Activated naive CD8-positive, alpha-beta T cell (primary cell): ENCODE measurements at regions not wholly inside any gene's neighbourhood (a gene's known extent, or its start where the extent isn't known, plus 50 kb on each side); places are given as distances from the start of the nearest gene placed in this dataset.
"Not testable (repeated sequence)": the region's sequence is repeated elsewhere in the genome, so short reads cannot be mapped to it uniquely, and the experiment has no call there.

Experiments used
- H3K27ac Mint-ChIP-seq: one replicate; pipeline ENCODE4 v1.8.0; 2021; ENCODE audit warnings: mixed read lengths
- H3K27me3 Mint-ChIP-seq: one replicate; pipeline ENCODE4 v1.8.0; 2021; ENCODE audit warnings: mixed read lengths
- H3K36me3 Mint-ChIP-seq: one replicate; pipeline ENCODE4 v1.8.0; 2021; ENCODE audit warnings: mixed read lengths
- H3K4me1 Mint-ChIP-seq: one replicate; pipeline ENCODE4 v1.8.0; 2021; ENCODE audit warnings: low read depth, mixed read lengths
- H3K4me3 Mint-ChIP-seq: one replicate; pipeline ENCODE4 v1.8.0; 2021; ENCODE audit warnings: mild to moderate bottlenecking, mixed read lengths
- H3K9me3 Mint-ChIP-seq: one replicate; pipeline ENCODE4 v1.8.0; 2021; ENCODE audit warnings: low read depth, mixed read lengths

GRCh38 chr11:16526947-16527346, 170.6 kb upstream of the SOX6 start:
- peaks cover 4% of the 10 kb centered on the region for H3K9me3 Mint-ChIP-seq
- no peaks in the 10 kb centered on the region for H3K4me1 Mint-ChIP-seq
- H3K36me3 Mint-ChIP-seq, result no peaks in the 10 kb centered on the region
- no peaks in the 10 kb centered on the region for H3K27me3 Mint-ChIP-seq
- no peak overlapping the region for H3K4me3 Mint-ChIP-seq
- no peak overlapping the region for H3K27ac Mint-ChIP-seq

GRCh38 chr11:16520713-16521112, 164.4 kb upstream of the SOX6 start:
- H3K9me3 Mint-ChIP-seq, H3K27ac Mint-ChIP-seq, H3K36me3 Mint-ChIP-seq, H3K4me3 Mint-ChIP-seq, H3K4me1 Mint-ChIP-seq, H3K27me3 Mint-ChIP-seq: not testable (repeated sequence)

GRCh38 chr11:16512899-16513241, 156.5 kb upstream of the SOX6 start:
- H3K27me3 Mint-ChIP-seq, result no peaks in the 10 kb centered on the region
- H3K4me3 Mint-ChIP-seq, result no peak overlapping the region
- H3K36me3 Mint-ChIP-seq, result no peaks in the 10 kb centered on the region
- H3K9me3 Mint-ChIP-seq, result peaks cover 3% of the 10 kb centered on the region
- H3K4me1 Mint-ChIP-seq, result no peaks in the 10 kb centered on the region
- no peak overlapping the region for H3K27ac Mint-ChIP-seq

DNA sequence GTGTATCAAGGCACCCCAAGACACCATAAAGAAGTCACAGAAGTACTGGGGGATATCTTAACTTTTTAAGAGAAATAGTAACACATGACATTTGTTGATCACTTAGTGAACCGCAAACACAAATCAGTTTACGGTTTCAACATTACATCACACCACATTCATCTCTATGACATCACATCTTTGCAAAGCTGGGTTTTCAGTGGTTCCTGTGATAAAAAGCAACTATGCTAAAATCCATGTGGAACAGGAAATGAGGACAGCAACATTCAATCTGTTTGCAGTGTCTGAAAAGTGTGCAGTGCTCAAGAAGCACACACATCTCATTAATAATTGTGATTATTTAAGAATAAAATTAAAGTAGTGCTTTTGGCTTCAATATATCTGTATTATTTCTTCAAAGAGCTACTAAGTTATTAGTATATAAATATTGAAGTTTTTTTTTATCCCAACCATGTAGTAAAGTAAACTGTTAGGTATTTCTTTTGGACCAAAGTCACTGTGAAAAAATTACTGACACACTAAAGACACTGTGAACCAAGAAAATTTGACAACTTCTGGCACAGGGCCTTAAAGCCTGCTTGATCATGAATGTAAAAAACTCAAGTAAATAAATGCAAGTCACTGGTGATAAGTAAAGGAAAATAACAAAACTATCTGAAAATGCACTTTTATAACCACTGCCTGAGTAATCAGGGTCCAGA, 156.0 kb upstream of the SOX6 start:
- Mint-ChIP-seq H3K4me1 (no peaks in the 10 kb centered on the region), H3K27me3 (no peaks in the 10 kb centered on the region), H3K9me3 (peaks cover 3% of the 10 kb centered on the region), H3K27ac (no peak overlapping the region), H3K4me3 (no peak overlapping the region), H3K36me3 (no peaks in the 10 kb centered on the region)

GRCh38 chr11:16511116-16512114, 155.1 kb upstream of the SOX6 start:
- H3K4me1 Mint-ChIP-seq, result no peaks in the 10 kb centered on the region

DNA sequence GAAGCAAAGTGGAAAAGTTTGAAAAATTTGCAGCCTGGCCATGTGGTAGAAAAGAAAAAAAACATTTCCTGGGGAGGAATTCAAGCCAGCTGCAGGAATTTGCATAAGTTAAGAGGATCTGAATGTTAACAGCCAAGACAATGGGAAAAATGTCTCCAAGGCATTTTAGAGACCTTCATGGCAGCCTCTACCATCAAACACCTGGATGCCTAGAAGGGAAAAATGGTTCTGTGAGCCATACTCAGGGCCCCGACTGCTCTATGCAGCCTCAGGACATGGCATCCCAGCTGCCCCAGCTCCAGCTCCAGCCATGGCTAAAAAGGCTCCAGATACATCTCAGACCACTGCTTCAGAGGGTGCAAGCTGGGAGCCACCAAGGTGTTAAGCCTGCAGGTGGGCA, 149.1 kb upstream of the SOX6 start:
- no peaks in the 10 kb centered on the region for H3K4me1 Mint-ChIP-seq
- H3K27me3 Mint-ChIP-seq, result no peaks in the 10 kb centered on the region
- H3K27ac Mint-ChIP-seq, result no peak overlapping the region
- H3K36me3 Mint-ChIP-seq, result no peaks in the 10 kb centered on the region
- H3K9me3 Mint-ChIP-seq, result peaks cover 29% of the 10 kb centered on the region
- no peak overlapping the region for H3K4me3 Mint-ChIP-seq

More at GRCh38 chr11:16511116-16512114, 155.1 kb upstream of the SOX6 start:
- H3K36me3 Mint-ChIP-seq, result no peaks in the 10 kb centered on the region
- no peaks in the 10 kb centered on the region for H3K27me3 Mint-ChIP-seq
- peaks cover 8% of the 10 kb centered on the region for H3K9me3 Mint-ChIP-seq
- H3K4me3 Mint-ChIP-seq, result no peak overlapping the region
- no peak overlapping the region for H3K27ac Mint-ChIP-seq

- not testable (repeated sequence) for H3K4me1 Mint-ChIP-seq, H3K27me3 Mint-ChIP-seq, H3K4me3 Mint-ChIP-seq, H3K36me3 Mint-ChIP-seq, H3K27ac Mint-ChIP-seq
- peaks cover 30% of the 10 kb centered on the region for H3K9me3 Mint-ChIP-seq
Measured at GRCh38 chr11:16503891-16504290, 147.5 kb upstream of the SOX6 start.

GRCh38 chr11:16494918-16495691, 138.8 kb upstream of the SOX6 start:
- Mint-ChIP-seq H3K27me3 (no peaks in the 10 kb centered on the region), H3K27ac (no peak overlapping the region), H3K36me3 (no peaks in the 10 kb centered on the region)

GRCh38 chr11:16484434-16484833, 128.1 kb upstream of the SOX6 start:
- no peak overlapping the region for H3K27ac Mint-ChIP-seq
- H3K9me3 Mint-ChIP-seq, result no peaks in the 10 kb centered on the region
- no peaks in the 10 kb centered on the region for H3K27me3 Mint-ChIP-seq
- no peak overlapping the region for H3K4me3 Mint-ChIP-seq
- H3K4me1 Mint-ChIP-seq, result no peaks in the 10 kb centered on the region
- no peaks in the 10 kb centered on the region for H3K36me3 Mint-ChIP-seq

More at GRCh38 chr11:16494918-16495691, 138.8 kb upstream of the SOX6 start:
- peaks cover 11% of the 10 kb centered on the region for H3K9me3 Mint-ChIP-seq
- no peak overlapping the region for H3K4me3 Mint-ChIP-seq
- no peaks in the 10 kb centered on the region for H3K4me1 Mint-ChIP-seq

DNA sequence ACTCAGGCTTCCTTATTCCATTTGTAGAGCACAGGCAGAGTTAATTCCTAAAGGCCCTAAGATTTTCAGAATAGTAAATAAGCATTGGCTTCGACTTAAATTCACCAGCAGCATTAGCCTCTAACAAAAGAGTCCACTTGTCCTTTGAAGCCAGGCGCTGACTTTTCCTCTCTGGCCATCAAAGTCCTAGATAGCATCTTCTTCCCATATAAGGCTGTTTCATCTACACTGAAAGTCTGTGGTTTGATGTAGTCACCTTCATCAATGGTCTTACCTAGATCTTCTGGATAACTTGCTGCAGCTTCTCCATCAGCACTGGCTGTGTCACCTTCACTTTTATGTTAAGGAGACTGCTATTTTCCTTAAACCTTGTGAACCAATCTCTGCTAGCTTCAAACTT, 118.3 kb upstream of the SOX6 start:
- Mint-ChIP-seq H3K4me1 (no peaks in the 10 kb centered on the region), H3K9me3 (peaks cover 6% of the 10 kb centered on the region), H3K36me3 (no peaks in the 10 kb centered on the region), H3K27ac (no peak overlapping the region), H3K4me3 (no peak overlapping the region), H3K27me3 (no peaks in the 10 kb centered on the region)

DNA sequence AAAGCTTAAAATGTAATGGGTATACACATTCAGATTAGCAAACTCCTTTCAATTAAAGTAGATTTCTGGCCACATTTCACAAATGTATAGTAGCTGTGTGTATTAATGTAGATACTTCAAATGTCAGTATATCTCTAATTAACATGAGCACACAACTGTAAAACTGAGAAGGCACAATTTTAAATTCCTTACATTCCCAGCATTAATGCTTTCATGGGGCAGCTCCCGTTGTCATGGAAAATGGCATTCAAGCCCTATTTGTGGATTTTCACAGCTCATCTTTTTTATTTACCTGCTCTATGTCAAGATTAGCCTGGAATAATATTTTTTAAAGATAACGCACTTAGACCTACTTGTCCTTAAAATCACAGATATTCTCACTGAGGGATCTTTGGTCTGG, 113.6 kb upstream of the SOX6 start:
- Mint-ChIP-seq H3K36me3 (no peaks in the 10 kb centered on the region), H3K27me3 (no peaks in the 10 kb centered on the region), H3K4me1 (no peaks in the 10 kb centered on the region), H3K27ac (no peak overlapping the region), H3K9me3 (peaks cover 8% of the 10 kb centered on the region), H3K4me3 (no peak overlapping the region)

GRCh38 chr11:16468735-16469453, 112.5 kb upstream of the SOX6 start:
- peaks cover 3% of the 10 kb centered on the region for H3K9me3 Mint-ChIP-seq
- H3K4me3 Mint-ChIP-seq, result no peak overlapping the region
- H3K4me1 Mint-ChIP-seq, result no peaks in the 10 kb centered on the region
- no peaks in the 10 kb centered on the region for H3K36me3 Mint-ChIP-seq
- H3K27me3 Mint-ChIP-seq, result no peaks in the 10 kb centered on the region
- H3K27ac Mint-ChIP-seq, result no peak overlapping the region

DNA sequence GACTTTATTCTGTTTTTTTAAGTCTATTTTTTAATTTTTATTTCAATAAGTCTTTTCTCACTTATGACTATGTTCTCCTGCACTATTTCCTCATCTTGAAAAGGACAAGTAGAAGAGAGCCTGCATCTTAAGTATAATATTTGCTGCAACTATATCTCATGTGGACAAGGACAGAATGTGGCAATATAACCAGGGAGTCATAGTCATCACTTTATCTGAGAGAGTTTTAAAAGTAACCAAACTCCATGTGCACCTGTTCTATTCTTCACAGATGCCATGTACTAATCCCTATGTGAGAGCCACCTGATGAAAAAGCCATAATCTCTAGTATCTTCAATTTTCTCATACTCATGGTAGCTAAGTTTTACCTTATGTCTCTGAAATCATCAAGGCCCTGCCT, 104.2 kb upstream of the SOX6 start:
- Mint-ChIP-seq H3K27me3 (no peaks in the 10 kb centered on the region), H3K9me3 (peaks cover 9% of the 10 kb centered on the region), H3K27ac (no peak overlapping the region), H3K4me3 (no peak overlapping the region), H3K36me3 (no peaks in the 10 kb centered on the region), H3K4me1 (no peaks in the 10 kb centered on the region)

GRCh38 chr11:16456366-16456765, 100.0 kb upstream of the SOX6 start:
- no peak overlapping the region for H3K4me3 Mint-ChIP-seq
- peaks cover 9% of the 10 kb centered on the region for H3K9me3 Mint-ChIP-seq
- no peaks in the 10 kb centered on the region for H3K27me3 Mint-ChIP-seq
- no peaks in the 10 kb centered on the region for H3K36me3 Mint-ChIP-seq
- H3K27ac Mint-ChIP-seq, result no peak overlapping the region
- H3K4me1 Mint-ChIP-seq, result no peaks in the 10 kb centered on the region
